ENCODE measurements at regions not wholly inside any gene's neighbourhood (a gene's known extent, or its start where the extent isn't known, plus 50 kb on each side); places are given as distances from the start of the nearest gene placed in this dataset.

GRCh38 chr1:186615332-186615731 lies 64.9 kb downstream of the PTGS2 start:
- no peaks in the 10 kb centered on the region for H3K36me3 Mint-ChIP-seq (ENCODE audit: low read depth)
- no peak overlapping the region for H3K27ac Mint-ChIP-seq
- no peak for DNase-seq (ENCODE audit: low spot score)
- H3K4me3 Mint-ChIP-seq, result no peak overlapping the region
- Histone ChIP-seq H3K4me1 (ENCODE audit: insufficient read depth) (no peaks in the 10 kb centered on the region), H3F3A (replicated peaks; ENCODE audit: low read depth) (no peaks in the 10 kb centered on the region), H3K79me2 (replicated peaks; ENCODE audit: insufficient read depth) (no peaks in the 10 kb centered on the region), H4K20me1 (replicated peaks; ENCODE audit: insufficient read depth) (no peaks in the 10 kb centered on the region), H2AFZ (no peak overlapping the region), H3K27me3 (ENCODE audit: insufficient read depth) (no peaks in the 10 kb centered on the region), H3K4me3 (no peak overlapping the region), H3K9me2 (ENCODE audit: insufficient read depth) (no peaks in the 10 kb centered on the region), H3K27ac (ENCODE audit: low read depth) (no peak overlapping the region), H3K4me2 (no peak overlapping the region), H3K36me3 (ENCODE audit: insufficient read depth) (no peaks in the 10 kb centered on the region)
- no peak for TF ChIP-seq CREB1 (CRISPR knock-in tag; IDR thresholded peaks at IDR 0.05; ENCODE audit: low read depth)
- TF ChIP-seq JUNB (IDR thresholded peaks at IDR 0.05; ENCODE audit: unreplicated experiment), result no peak
- TF ChIP-seq CTCF (conservative IDR thresholded peaks at IDR 0.05; ENCODE audit: low read depth in 2 of 2), result no peak
- TF ChIP-seq REST (IDR thresholded peaks at IDR 0.05; ENCODE audit: unreplicated experiment), result no peak
- no peak for TF ChIP-seq EZH2phosphoT487 (IDR thresholded peaks at IDR 0.05; ENCODE audit: unreplicated experiment)
- no peaks in the 10 kb centered on the region for H3K27me3 Mint-ChIP-seq (ENCODE audit: insufficient read depth, low read depth, poor library complexity)
- ATAC-seq, result no peak
- H3K9me3 Mint-ChIP-seq, result peaks cover 3% of the 10 kb centered on the region; the same call in 2 of the 3 replicates
- H3K4me1 Mint-ChIP-seq, result no peaks in the 10 kb centered on the region

GRCh38 chr1:186611156-186611555 lies 69.1 kb downstream of the PTGS2 start:
- Mint-ChIP-seq H3K36me3 (ENCODE audit: low read depth) (no peaks in the 10 kb centered on the region), H3K27ac (no peak overlapping the region), H3K27me3 (ENCODE audit: insufficient read depth, low read depth, poor library complexity) (no peaks in the 10 kb centered on the region), H3K4me3 (no peak overlapping the region), H3K9me3 (peaks cover 3% of the 10 kb centered on the region; the same call in 2 of the 3 replicates), H3K4me1 (0 out of 3 replicates have a peak, but pooled peaks cover under 1% of the 10 kb centered on the region)
- Histone ChIP-seq H3K27me3 (ENCODE audit: insufficient read depth) (no peaks in the 10 kb centered on the region), H3K79me2 (replicated peaks; ENCODE audit: insufficient read depth) (no peaks in the 10 kb centered on the region), H3K27ac (ENCODE audit: low read depth) (no peak overlapping the region), H4K20me1 (replicated peaks; ENCODE audit: insufficient read depth) (no peaks in the 10 kb centered on the region), H3F3A (replicated peaks; ENCODE audit: low read depth) (no peaks in the 10 kb centered on the region), H2AFZ (0 out of 2 replicates have a peak overlapping the region, but pooled peaks have one; percentile 14), H3K4me2 (no peak overlapping the region), H3K4me3 (no peak overlapping the region), H3K4me1 (ENCODE audit: insufficient read depth) (no peaks in the 10 kb centered on the region), H3K9me2 (ENCODE audit: insufficient read depth) (no peaks in the 10 kb centered on the region), H3K36me3 (ENCODE audit: insufficient read depth) (no peaks in the 10 kb centered on the region)
- TF ChIP-seq ZNF114 (CRISPR knock-in tag; IDR thresholded peaks at IDR 0.05) (no peak), EZH2 (IDR thresholded peaks at IDR 0.05; ENCODE audit: low read depth, unreplicated experiment) (no peak), JUNB (IDR thresholded peaks at IDR 0.05; ENCODE audit: unreplicated experiment) (no peak), CREB1 (CRISPR knock-in tag; IDR thresholded peaks at IDR 0.05; ENCODE audit: low read depth) (no peak), ZNF331 (CRISPR knock-in tag; IDR thresholded peaks at IDR 0.05; ENCODE audit: low read depth) (no peak), REST (IDR thresholded peaks at IDR 0.05; ENCODE audit: unreplicated experiment) (no peak), NANOG (IDR thresholded peaks at IDR 0.05; ENCODE audit: borderline replicate concordance) (no peak), STAT1 (IDR thresholded peaks at IDR 0.05; ENCODE audit: unreplicated experiment) (no peak), POLR2AphosphoS5 (IDR thresholded peaks at IDR 0.05; ENCODE audit: low read depth) (no peak)
- ATAC-seq (no peak), DNase-seq (ENCODE audit: low spot score) (no peak)

All from GM23338 (cell line).